Activated naive CD4-positive, alpha-beta T cell treated with anti-CD3 and anti-CD28 coated beads, Interleukin-2, amount 50 U/mL, for 16 hours (primary cell): ENCODE measurements at regions not wholly inside any gene's neighbourhood (a gene's known extent, or its start where the extent isn't known, plus 50 kb on each side); places are given as distances from the start of the nearest gene placed in this dataset.

ENCODE experiments used
- DNase-seq: peaks from one replicate; pipeline ENCODE4 v3.0.0-alpha.2; 2020

GRCh38 chr12:132439333-132439904 lies 50.5 kb upstream of the FBRSL1 start:
- no peak for DNase-seq

GRCh38 chr12:132438726-132439125 lies 51.2 kb upstream of the FBRSL1 start:
- no peak for DNase-seq

GRCh38 chr12:132437943-132438700 lies 51.8 kb upstream of the FBRSL1 start:
- no peak for DNase-seq

DNA sequence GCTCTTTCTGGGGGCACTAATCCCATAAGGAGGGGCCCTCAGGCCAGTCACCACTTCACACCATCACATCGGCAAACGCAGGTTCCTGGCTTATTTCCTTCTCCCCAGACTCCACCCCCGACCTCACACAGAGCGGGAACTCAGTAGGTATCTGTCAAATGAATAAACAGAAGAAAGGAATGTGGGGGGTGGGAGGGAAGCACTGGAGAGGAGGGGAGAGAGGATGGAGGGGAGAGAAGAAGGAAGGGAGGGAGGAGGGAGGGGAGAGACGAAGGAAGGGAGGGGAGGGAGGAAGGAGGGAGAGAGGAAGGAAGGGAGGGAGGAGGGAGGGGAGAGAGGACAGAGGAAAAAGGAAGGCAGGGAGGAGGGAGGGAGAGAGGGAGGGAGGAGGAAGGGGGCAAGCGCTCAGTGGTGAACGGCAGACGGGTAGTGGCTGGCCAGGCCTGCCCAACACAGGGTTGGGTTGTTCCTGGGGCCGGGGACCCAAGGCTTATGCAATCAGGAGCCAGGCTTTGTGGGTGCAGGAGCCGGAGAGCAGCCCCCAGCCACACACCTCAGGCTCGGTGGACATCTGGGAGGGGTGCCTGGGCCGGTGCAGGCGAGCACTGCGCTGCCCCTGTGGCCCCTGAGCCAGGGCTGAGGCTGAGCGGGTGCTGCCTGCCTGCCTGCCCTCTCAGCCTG lies 52.6 kb upstream of the FBRSL1 start:
- DNase-seq = no peak

- no peak for DNase-seq
These were observed 53.1 kb upstream of the FBRSL1 start for GRCh38 chr12:132436791-132437251.

DNA sequence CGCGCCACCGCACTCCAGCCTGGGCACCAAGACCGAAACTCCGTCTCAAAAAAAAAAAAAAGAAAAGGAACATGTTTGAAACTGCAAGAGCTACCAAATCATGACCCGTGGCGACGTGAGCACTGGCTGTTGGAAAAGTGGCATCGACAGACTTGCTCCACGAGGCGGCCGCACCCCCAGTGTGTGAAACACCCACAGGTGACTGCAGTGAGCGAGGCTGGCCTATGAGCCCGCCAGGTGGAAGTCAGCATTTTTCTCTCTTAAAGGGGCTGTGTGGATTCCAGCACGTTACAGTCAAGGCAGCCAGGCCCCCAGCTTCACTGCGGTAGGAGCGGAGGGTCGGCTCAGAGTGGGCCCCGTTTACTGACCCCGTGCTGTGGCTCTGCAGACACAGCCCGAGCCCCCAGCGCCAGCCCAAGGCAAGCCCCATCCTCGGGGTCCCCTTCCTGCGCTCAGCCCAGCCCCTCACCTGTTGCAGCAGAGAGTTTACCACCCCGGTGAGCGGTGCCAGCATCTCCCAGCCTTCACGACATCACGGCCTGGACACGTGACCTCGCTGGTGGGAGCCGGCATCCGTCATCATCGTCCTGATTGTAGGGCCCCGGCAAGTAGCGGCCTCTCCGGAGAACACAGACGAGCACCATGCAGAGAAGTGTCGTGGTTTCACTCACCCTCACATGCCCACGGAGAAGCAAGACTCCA lies 54.3 kb upstream of the FBRSL1 start:
- DNase-seq = no peak

DNA sequence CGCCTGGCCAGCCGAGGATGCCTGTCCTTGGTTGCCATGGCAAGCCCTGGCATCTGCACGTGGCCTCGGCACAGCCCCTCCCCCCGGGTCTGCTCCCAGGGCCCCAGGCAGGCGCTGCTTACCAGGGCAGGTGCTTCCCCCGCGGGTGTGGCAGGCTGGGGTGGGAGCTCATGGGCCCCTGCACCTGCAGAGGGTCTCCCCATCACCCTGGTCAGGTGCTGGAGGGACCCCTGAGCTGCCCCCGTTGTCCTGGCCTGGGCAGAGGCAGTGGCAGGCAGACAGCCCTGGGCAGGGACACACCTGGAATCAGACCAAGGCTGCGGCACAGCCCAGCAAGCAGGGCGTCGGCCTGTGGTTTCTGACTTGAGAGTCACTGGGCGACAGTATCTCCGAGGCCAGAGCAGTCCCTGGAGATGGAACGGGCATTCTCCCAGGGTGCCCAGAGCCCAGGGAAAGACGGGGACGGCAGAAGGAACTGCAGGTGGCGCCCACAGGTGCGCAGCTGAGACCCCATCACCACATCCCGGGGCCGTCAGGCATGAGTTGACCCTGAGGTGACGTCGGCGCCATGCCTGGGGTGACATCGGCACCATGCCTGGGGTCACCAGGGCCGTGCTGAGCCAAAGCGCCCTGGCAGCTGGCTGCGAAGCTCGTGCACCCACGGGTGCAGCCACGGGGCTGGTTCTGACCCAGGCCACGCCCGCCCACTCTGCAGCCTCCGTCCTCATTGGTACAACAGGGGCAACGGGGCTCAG lies 56.1 kb upstream of the FBRSL1 start:
- no peak for DNase-seq

DNA sequence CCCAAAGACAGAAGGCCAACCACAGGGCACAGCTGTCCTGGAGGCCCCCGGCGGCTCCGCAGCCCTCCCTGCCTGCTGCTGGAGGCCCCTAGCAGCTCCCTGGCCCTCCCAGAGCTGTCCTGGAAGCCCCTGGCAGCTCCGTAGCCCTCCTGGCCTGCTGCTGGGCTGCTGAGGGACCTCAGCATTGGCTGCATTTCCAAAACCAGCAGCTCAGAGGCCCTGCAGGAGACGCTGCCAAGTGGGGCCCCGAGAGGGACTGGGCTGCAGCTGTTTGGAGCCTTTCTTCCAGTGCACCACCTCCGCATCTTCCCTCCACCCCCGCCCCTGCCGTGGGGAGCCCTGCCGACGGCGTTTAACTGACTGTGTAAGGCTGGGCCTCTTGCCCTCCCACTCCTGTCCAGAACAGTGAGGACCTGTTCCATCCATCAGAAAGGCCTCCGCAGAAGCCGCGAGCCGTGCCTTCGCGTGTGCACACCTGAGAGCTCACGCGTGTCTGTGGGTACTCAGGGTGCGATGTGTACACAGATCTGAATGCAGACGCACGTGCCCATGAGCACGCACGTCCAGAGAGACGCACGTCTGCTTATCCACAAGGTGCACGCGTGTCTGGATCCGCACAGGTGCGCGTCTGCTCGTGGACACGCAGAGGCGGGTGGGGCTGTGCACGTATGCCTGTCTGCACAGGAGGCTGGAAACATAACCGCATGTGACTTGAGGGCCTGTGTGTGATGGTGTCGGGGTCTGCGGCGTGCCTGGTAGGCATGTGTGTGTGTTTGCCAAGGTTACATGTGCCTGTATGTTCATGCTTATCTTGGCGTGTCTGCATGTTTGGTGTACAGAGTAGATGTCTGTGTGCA lies 57.0 kb upstream of the FBRSL1 start:
- DNase-seq = no peak

DNA sequence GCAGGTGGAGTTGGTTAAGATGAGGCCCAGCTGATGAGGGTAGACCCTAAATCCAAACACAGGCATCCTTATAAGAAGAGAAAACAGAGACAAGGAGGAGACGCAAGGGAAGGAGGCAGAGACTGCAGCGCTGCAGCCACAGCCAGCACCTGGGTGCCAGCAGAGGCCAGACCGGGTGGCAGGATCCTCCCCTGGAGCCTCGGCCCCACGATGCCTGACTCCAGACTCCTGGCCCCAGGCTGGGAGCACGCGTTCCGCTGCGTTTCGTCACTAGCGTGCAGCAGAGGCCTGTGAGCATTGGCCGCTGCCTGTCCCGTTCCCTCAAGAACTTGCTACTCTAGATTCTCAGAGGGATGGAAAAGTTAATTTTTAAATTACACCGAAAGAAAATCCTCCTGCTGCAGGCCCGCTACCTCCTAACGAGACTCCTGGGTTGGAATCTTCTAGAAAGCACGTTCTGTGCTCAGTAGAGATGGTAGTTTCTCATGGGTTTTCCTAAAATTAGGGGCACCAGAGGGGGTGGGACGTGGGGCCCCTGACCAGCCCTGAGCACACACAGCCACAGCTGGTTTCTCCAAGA lies 57.7 kb upstream of the FBRSL1 start:
- no peak for DNase-seq

DNA sequence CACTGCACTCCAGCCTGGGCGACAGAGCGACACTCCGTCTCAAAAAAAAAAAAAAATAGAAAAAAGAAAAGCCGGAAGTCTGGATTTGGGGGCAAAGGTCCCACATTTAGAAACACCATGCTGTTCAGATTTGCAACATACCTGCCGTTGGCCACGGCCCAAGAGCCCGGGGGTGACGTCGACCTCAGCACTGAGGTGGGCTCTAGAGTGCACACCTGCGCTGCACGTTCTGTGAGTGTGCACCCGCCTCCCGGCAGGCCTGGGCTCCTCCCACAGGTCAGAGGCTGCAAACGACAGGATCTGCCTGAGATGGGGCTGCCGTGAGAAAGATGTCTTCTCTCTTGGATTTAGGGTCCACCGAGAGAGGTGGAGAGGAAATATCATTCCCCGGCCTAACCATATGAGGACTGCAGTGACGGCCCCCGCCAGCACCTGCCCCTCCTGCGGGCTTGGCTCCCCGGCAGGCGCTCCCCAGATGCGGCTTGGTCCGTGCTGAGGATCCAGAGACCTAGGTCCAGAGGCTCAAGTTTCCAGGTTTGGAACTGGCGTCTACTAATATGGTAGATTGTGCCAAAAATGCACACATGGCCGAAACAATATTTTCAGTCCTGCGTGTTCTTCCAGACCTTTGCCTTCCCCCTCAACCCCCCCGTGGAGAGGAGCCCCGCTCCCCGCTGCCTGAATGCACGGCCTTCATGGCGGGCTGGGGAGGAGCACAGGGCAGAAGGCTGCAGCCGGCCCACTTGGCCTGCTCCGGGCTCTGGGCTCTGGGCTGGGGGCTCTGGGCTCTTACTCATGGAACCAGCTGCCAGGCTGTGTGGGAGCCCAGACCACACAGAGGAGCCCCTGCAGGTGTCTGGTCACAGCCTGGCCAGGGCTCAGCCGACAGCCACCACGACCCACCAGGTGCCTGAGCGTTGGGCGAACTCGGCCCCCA lies 58.8 kb upstream of the FBRSL1 start:
- no peak for DNase-seq

GRCh38 chr12:132429946-132430643 lies 59.9 kb upstream of the FBRSL1 start:
- DNase-seq = peak; percentile 62

DNA sequence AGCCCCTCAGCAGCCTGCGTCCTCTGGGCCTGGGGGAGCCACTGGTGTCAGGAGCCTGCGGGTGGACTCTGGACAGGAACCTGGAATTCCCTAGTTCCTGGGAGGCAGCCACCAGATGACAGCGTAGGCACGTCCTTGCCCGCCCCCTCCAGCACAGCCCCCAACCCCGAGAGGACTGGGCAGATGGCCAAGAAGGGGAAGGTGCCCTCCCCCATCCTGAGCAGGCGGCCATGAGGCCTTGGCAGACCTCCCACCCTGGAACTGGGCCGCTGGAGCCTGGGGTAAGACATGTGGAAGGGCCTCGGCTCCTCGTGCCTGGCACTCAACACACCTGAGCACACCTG lies 60.4 kb upstream of the FBRSL1 start:
- DNase-seq = no peak

GRCh38 chr12:132428936-132429601 lies 60.9 kb upstream of the FBRSL1 start:
- no peak for DNase-seq

GRCh38 chr12:132427999-132428935 lies 61.7 kb upstream of the FBRSL1 start:
- DNase-seq = no peak

DNA sequence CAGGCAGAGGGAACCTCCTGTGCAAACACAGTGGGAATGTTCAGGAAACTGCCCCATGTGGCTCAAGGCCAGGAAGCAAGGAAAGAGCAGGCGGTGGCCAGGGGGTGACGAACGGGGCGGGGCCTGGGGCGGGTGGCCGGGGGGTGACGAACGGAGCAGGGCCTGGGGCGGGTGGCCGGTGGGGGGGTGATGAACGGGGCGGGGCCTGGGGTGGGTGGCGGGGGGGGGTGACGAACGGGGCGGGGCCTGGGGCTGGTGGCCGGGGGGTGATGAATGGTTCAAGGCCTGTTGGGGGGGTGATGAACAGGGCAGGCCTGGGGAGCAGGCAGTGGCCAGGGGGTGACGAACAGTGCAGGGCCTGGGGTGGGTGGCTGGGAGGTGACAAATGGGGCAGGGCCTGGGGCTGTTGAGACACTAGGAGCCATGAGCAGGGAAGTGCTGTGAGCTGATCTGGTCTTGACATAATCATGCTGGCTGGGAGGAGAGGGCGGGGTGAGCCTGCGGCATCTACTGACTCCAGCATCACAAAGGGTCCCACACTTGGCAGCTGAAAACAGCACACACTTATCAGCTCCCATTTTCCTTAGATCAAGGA lies 62.7 kb upstream of the FBRSL1 start:
- no peak for DNase-seq

DNA sequence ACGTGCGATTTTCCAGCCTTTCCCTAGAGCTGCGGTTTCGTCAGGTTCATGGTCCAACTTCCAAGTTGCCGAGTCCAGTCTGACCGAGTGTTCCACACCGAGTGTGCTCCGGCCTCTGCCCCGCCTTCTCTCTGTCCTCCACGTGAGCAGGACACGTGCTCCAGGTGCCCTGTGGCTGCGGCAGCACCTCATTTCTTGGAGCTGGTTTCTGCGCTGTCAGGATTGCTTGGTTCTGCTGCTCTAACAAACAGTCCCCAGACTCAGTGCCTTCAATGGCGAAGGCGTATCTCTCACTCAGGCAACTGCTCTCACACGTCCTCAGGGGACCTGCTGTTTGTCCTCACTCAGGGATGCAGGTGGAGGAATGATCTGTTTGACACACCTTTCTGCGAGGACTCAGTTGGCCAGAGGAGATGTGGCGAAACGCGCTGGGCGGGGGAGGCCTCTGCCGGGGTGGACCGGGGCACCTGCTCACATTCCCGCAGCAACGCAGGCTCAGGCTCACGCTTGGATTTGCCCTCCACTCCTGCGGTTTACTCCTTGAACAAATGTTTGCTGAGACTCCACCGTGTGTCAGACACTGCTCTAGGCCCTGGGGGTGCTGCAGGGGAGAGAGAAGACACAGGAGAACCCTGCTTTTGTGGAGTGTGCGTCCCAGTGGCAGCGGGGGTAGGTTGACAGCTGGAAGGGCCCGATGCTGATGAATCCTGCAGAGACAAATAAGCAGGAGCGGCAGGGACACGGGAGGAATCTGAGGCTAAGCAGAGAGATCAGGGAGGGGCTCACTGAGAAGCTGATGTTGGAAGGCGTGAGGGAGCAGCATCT lies 63.4 kb upstream of the FBRSL1 start:
- DNase-seq = no peak

DNA sequence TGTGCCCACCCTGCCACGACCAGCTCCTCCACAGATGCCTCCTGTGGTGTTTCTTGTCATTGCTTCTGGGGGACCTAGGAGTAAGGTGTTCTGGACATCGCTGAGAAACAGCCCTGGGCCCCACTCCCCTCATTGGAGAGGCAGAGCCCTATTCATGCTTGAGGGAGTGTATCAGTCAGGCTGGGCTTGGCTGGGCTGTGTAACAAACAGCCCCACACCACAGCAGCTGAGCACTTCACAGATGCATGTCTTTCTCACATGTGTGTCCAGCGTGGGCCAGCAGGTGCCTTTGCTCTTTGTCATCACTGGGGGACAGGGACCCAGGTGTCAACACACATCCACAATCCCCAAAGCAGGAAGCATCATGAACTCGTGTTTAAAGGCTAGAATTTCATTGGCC lies 65.1 kb upstream of the FBRSL1 start:
- DNase-seq = no peak
